HG03064 (cell line): ENCODE measurements at regions not wholly inside any gene's neighbourhood (a gene's known extent, or its start where the extent isn't known, plus 50 kb on each side); places are given as distances from the start of the nearest gene placed in this dataset.
"Not testable (repeated sequence)": the region's sequence is repeated elsewhere in the genome, so short reads cannot be mapped to it uniquely, and the experiment has no call there.

Experiments used
- ATAC-seq: cut with Tn5 transposase; IDR thresholded peaks from one replicate; pipeline ENCODE4 v1.9.1; 2021; ENCODE audit warnings: low read depth; ENCODE audit not compliant: unreplicated experiment

GRCh38 chr7:121504482-121504881, 108.4 kb upstream of the FAM3C start:
- no peak for ATAC-seq

- no peak for ATAC-seq
These were observed 107.6 kb upstream of the FAM3C start for GRCh38 chr7:121503730-121504129.

- ATAC-seq = no peak
These were observed 106.9 kb upstream of the FAM3C start for GRCh38 chr7:121503039-121503438.

- ATAC-seq = no peak
These were observed 105.5 kb upstream of the FAM3C start for GRCh38 chr7:121501566-121501965.

GRCh38 chr7:121500360-121501058, 104.4 kb upstream of the FAM3C start:
- no peak for ATAC-seq

- ATAC-seq = no peak
These were observed 103.5 kb upstream of the FAM3C start for GRCh38 chr7:121499624-121500023.

- ATAC-seq = no peak
These were observed 102.7 kb upstream of the FAM3C start for GRCh38 chr7:121498816-121499215.

- ATAC-seq = not testable (repeated sequence)
These were observed 101.4 kb upstream of the FAM3C start for GRCh38 chr7:121497545-121497944.

GRCh38 chr7:121494516-121494915, 98.4 kb upstream of the FAM3C start:
- ATAC-seq = no peak

GRCh38 chr7:121493553-121493952, 97.4 kb upstream of the FAM3C start:
- no peak for ATAC-seq

- ATAC-seq = no peak
These were observed 94.2 kb upstream of the FAM3C start for GRCh38 chr7:121490309-121490708.

GRCh38 chr7:121489440-121489839, 93.3 kb upstream of the FAM3C start:
- no peak for ATAC-seq

GRCh38 chr7:121488111-121488650, 92.1 kb upstream of the FAM3C start:
- ATAC-seq = no peak

- no peak for ATAC-seq
These were observed 90.5 kb upstream of the FAM3C start for GRCh38 chr7:121486590-121486989.

GRCh38 chr7:121485467-121486243, 89.5 kb upstream of the FAM3C start:
- no peak for ATAC-seq

- no peak for ATAC-seq
These were observed 88.1 kb upstream of the FAM3C start for GRCh38 chr7:121484089-121484763.

- ATAC-seq = no peak
These were observed 84.6 kb upstream of the FAM3C start for GRCh38 chr7:121480566-121481335.

GRCh38 chr7:121480058-121480457, 84.0 kb upstream of the FAM3C start:
- ATAC-seq = no peak

- ATAC-seq = no peak
These were observed 83.4 kb upstream of the FAM3C start for GRCh38 chr7:121479466-121479865.

- ATAC-seq = no peak
These were observed 79.7 kb upstream of the FAM3C start for GRCh38 chr7:121475806-121476205.

GRCh38 chr7:121474301-121474673, 78.2 kb upstream of the FAM3C start:
- ATAC-seq = no peak
